GM19025 (cell line): ENCODE measurements at regions not wholly inside any gene's neighbourhood (a gene's known extent, or its start where the extent isn't known, plus 50 kb on each side); places are given as distances from the start of the nearest gene placed in this dataset.

Experiments used
- ATAC-seq: cut with Tn5 transposase; IDR thresholded peaks from one replicate; pipeline ENCODE4 v1.9.1; 2021; ENCODE audit warnings: mild to moderate bottlenecking, low read depth, moderate library complexity; ENCODE audit not compliant: unreplicated experiment

GRCh38 chr1:87759421-87760087, 430.9 kb downstream of the LMO4 start:
- no peak for ATAC-seq

DNA sequence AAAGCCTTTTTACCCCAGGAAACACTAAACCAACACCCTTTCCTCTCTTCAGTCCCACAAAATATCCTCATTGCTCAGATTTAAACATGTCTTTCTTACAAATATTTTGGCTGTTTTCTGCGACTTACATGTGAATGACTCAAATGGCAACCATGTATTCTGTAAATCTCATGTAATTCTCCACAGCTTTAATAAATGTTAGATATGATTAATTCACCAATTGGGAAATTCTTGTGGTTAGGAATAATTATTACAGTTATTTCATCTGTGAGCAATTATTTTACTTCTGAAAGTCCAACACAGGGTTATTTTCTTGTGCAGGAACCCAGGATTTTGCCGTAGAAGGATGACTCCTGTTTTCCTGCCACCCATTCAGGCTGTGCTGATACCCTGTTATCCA, 431.5 kb downstream of the LMO4 start:
- ATAC-seq, result no peak

DNA sequence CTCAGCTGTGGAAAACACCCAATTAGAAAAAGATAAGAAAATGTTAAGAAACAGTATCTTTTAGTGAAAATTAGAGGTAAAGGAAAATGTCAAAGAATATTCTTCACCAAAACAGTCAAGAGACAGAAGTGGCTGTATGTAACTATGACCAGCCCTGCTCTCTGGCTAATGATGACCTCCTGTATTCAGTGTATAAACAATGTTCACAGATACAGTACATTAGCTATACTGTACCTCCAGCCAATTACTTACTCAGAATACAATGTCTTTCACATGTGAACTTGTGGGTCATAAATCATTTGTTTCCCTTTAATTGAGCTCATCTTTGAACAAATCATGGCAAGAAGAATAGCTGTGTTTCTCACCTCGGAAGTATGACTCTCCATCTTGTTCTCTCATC, 432.0 kb downstream of the LMO4 start:
- ATAC-seq, result no peak

DNA sequence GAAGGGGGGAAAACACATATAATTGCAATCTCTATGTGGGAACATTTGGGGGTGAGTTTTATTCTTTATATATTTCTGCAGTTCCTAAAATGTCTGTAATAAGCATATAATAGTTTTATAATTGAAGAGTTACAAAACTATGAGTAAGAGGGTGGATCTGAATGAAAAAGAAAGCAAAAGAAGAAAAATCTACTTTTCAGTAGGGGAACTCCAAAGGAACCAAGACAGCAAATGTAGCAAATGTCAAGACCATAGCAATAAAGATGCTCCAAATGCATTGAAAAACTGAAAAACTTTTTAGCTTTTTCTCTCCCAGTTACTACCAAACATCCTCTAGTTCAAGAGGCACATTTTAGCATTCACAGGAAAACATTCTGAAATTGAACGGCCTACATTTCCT, 434.8 kb downstream of the LMO4 start:
- no peak for ATAC-seq

DNA sequence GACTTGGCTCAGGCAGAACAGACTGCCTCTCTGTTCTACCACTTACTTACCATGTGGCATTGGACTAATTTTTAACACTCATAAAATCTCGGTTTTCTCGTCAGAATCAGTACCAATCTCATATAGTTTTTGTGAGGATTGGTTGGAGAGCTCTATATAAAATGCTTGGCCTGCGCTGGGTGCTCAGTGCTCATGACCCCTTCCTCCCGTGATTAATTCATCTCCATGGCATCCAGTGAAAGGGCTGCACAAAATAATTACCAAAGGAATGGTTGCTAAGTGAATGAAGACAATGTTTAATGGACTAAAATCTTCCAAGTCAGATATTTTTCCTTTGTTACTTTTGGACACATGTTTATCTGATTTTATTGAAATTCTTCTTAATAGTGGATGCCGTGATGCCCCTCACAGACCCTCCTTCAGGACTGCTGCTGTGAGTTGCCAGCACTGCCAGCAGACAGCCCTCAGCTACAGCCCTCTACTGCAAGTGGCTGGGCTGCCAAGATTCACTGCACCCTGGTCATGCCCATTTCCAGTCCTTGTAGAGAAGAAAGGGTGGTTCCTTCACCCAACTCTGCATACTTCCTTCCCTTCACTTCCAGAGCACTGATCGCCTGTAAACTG, 436.5 kb downstream of the LMO4 start:
- no peak for ATAC-seq

GRCh38 chr1:87765681-87766070, 437.0 kb downstream of the LMO4 start:
- no peak for ATAC-seq

- ATAC-seq, result no peak
These were observed 438.1 kb downstream of the LMO4 start for GRCh38 chr1:87766737-87767136.

DNA sequence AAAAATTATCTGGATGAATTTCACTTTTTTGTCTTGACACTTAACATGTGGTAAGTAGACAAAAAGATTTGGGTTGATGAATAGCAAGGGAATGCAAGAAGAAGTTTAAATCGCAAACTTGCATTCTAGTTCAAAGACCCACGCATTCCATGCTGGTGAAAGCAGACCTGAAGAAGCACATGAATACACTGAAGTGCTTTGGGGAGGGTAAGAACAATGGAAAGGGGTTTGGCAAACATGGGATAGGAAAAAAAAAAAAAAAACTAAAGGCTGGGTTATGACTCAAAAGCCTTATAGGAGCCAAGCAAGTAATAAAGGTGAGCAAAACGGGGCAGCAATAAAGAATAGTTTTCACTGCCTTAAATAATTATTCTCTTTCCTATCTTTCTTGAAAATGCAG, 450.2 kb downstream of the LMO4 start:
- ATAC-seq, result no peak

- ATAC-seq, result no peak
These were observed 452.9 kb downstream of the LMO4 start for GRCh38 chr1:87781554-87781953.

DNA sequence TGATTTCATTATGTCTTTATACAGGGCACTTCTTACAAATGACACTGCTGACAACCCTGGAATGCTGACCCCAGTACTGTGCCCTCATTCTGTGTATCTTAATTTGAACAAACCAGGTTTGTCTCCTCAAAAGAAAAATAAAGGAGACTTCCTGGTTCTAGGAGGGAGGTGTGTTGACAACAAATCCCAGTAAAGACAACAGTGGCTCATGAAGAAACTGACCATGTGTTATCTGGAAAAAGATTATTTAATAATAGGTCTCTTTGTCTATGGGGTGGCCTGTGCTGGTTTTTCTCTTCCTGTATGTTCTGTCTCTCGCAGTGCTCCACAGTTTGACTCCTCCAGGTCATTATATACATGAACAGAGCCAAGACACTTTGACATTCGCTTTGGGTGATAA, 454.6 kb downstream of the LMO4 start:
- no peak for ATAC-seq

DNA sequence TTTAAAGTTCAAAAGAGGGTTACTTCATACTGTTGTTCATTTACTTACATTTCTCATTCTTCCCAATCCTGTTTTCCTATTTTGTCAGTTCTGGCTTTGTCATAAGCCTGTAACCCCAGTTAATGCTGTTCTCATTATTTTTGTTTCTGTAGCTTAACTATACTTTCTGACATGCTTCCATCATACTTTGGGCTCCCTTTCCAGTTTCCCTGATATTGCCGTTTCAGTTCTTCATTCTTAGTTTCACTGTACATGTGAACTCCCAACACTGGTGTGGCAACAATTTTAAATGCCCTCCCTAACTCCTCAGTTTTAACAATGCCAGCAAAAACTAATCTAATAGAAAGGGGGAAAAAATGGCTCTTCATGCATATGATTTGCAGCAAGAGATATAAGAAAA, 456.7 kb downstream of the LMO4 start:
- ATAC-seq, result no peak

- no peak for ATAC-seq
These were observed 457.5 kb downstream of the LMO4 start for GRCh38 chr1:87786229-87786628.

DNA sequence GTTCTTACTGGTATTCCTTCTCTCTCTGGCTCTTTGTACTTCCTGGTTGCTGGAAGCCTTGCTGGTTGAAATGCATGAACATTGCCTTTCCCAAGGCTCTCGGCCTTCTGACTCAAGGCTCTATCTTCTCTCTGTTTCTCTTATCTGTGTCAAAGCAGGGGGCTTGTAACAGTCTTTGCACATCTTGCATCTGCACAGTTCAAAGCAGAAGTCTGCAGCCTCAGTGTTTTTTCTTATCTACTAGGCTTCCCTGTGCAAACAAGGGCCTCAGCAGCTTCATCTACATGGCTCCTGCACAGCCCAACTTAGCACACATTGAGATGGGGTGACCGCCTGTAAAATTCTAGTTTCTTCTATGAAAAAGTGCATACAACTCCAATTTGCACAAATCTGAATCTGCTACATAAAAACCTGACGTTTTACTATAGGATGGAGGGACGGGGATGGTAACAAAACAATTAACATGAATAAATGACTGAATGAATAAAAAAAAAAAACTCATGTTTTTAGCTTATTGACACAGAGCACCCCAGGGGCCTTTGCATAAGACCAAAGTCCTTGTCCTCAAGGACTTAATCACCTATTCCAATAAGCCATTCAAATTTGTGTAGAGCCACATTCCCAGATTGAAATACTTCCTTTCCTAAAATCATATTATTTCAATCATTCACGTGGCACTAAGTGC, 458.3 kb downstream of the LMO4 start:
- no peak for ATAC-seq

DNA sequence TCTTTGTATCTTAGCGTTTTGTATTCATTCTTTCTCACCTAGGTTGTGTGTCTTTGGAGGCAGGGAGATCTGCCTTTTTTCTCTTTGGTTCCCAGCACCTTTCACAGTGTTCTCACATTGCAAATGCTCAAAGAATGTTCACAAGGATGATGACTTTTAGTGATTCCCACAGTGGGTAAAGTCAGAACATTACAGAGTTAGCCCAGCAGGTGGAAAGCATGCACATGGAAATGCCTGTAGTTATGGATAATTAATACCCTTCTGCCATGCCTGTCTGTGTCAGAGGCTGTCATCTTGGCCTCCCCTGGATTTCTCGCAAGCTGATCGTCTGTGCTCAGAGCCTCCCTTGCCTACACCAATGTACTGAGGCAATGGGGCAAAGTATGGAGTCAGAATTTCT, 458.9 kb downstream of the LMO4 start:
- ATAC-seq, result no peak

- no peak for ATAC-seq
These were observed 462.1 kb downstream of the LMO4 start for GRCh38 chr1:87790756-87791155.

DNA sequence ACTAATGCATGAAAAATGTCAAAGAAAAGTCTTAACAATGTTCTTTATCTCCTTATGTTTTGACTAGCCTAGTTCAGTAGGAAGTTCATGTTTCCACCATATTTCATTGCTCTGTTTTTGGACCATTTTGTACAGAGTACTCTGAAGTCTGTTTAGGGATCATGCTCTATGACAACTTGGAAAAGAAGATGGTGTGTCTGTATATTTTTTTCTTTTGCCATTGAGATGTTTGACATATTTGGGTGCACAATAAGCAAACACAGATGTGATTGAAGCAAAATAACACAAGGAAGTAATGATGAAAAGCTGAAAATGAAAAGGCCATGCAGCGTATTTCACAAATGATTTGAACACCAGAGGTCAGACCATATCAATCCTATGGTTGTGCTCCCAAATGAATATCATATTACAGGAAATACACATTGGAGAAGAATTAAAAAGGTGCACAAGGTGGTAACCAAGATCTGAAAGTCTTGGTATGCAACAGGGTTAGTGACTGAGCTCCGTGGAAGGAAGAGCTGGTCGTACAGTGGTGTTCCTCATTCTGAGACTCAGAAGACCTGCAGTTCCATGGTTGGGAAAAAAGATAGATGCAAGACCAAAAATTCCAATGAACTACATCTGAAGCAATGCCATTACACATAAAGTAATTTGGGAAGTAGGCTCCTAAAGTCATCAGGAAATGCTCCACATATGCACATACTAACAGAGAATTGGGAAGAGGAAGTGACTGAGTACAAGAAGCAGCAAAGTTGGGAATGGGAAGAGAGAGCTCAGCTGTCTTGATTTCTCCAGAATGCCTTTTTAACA, 463.5 kb downstream of the LMO4 start:
- no peak for ATAC-seq

DNA sequence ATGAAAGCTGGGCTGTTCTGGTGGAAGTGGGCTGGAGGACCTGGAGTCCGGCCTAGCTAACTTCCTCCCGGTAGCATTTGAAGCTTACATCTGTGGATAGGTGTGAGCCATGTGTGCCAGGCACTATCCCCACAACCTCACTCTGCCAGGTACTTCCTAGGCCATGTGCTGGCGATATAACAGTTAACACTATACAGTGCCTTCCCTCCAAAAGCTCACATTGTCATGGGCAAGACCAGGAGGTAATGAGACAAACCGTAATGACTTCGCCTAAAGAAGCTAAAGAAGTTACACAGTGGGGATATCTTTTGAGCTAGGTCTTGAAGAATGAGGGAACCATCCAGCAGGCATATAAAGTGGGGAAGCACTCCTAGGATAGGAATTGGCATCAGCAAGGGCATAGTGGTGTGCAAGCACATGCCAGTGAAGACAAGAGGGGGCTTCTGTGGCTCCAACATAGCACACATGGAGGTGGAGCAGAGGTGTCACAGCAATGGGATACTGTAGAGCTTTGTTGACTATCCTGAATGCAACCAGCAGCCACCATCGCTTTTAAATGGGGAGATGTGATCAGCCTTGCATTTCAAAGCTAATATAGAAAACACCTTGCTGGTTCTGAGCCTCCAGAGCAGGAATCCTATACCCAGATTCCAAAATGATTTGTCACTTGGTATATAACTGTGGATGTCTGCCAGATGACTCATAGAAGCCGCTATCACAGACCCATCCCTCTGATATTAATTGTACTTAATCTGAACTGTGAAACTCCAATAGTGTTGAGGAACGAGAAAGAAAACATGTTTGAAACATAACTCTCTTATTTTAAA, 466.3 kb downstream of the LMO4 start:
- no peak for ATAC-seq

GRCh38 chr1:87795615-87796337, 467.1 kb downstream of the LMO4 start:
- no peak for ATAC-seq

DNA sequence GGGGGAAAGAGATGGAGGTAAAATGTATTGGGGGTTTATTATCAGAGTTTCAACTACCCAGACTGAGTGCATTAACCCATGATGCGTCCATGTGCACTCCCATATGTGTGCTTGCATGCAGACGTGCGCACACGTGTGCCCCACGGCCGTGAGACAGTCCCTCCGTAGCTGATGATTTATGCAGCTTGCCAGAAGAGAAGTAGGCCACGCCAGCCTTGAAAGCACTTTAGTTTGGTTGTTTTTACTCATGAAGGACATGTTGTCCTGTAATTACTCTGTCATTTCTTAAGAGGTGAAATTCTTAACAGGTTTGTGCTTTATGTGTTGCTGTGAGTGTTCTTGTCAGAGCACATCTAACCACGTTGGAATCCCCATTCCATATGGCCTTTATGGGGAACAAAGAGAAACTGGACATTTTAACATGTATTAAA, 467.8 kb downstream of the LMO4 start:
- no peak for ATAC-seq

DNA sequence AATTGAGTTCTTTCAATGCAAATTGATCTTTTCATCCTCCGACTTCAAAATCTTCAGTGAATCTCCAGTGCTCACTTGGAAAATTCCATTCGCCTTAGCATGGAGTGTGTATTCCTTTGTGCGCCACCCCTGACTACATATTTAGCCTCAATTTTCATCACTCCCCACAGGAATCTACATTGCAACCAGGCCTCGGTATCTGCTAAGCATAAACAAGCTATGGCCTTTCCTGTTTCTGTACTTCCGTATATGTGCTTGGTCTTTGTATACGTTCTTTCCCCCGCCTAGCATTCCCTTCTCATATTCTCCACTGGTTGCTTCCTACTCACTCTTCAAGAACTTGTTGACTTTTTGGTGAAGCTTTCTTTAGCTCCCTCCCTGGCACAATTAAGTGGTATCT, 470.8 kb downstream of the LMO4 start:
- ATAC-seq, result no peak
